ENCODE measurements at regions not wholly inside any gene's neighbourhood (a gene's known extent, or its start where the extent isn't known, plus 50 kb on each side); places are given as distances from the start of the nearest gene placed in this dataset.

DNA sequence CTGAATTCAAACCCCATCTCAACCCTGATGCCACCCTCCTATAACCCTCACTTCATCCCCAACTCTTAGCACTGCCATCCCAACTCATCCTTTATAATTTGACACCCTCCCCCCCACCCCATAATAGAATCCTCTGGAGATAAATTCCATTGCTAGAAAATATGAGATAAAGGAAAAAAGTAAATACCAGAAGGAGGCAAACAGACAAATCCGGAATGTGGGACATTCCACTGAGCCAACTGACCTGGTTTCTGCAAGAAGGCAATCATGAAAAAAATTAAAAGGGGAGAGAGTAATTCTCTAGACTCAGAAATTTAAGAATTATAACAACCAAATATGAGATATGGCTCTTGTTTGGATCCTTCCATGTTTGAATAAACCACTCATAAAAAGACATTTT lies 132.4 kb downstream of the CYP26B1 start:
- TF ChIP-seq POLR2AphosphoS5 (IDR thresholded peaks at IDR 0.05; ENCODE audit: low read depth, low read length) (no peak), SIN3A (IDR thresholded peaks at IDR 0.05; ENCODE audit: borderline replicate concordance, insufficient read depth, low read length) (no peak)
- TF ChIP-seq, protein P1, sequence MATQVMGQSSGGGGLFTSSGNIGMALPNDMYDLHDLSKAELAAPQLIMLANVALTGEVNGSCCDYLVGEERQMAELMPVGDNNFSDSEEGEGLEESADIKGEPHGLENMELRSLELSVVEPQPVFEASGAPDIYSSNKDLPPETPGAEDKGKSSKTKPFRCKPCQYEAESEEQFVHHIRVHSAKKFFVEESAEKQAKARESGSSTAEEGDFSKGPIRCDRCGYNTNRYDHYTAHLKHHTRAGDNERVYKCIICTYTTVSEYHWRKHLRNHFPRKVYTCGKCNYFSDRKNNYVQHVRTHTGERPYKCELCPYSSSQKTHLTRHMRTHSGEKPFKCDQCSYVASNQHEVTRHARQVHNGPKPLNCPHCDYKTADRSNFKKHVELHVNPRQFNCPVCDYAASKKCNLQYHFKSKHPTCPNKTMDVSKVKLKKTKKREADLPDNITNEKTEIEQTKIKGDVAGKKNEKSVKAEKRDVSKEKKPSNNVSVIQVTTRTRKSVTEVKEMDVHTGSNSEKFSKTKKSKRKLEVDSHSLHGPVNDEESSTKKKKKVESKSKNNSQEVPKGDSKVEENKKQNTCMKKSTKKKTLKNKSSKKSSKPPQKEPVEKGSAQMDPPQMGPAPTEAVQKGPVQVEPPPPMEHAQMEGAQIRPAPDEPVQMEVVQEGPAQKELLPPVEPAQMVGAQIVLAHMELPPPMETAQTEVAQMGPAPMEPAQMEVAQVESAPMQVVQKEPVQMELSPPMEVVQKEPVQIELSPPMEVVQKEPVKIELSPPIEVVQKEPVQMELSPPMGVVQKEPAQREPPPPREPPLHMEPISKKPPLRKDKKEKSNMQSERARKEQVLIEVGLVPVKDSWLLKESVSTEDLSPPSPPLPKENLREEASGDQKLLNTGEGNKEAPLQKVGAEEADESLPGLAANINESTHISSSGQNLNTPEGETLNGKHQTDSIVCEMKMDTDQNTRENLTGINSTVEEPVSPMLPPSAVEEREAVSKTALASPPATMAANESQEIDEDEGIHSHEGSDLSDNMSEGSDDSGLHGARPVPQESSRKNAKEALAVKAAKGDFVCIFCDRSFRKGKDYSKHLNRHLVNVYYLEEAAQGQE (IDR thresholded peaks at IDR 0.05; ENCODE audit: insufficient read depth in 1 of 2, low read depth in 2 of 2, low read length in 2 of 2): no peak
